ENCODE measurements at regions not wholly inside any gene's neighbourhood (a gene's known extent, or its start where the extent isn't known, plus 50 kb on each side); places are given as distances from the start of the nearest gene placed in this dataset.

GRCh38 chrX:20333672-20334071, 67.0 kb upstream of the RPS6KA3 start:
- no peaks in the 10 kb centered on the region for H3K36me3 ChIP-seq (ENCODE audit: insufficient read depth, low read length)
- no peak overlapping the region for H3K27ac ChIP-seq
- TF ChIP-seq POLR2AphosphoS5 (IDR thresholded peaks at IDR 0.05; ENCODE audit: borderline replicate concordance, low read depth, low read length) = no peak
- TF ChIP-seq EZH2 (IDR thresholded peaks at IDR 0.05) = no peak
- no peak for TF ChIP-seq FOXP2 (optimal IDR thresholded peaks at IDR 0.05; ENCODE audit: control extremely low read depth, extremely low read length, insufficient read depth)
- H3K9ac ChIP-seq (ENCODE audit: insufficient read length) = no peak overlapping the region
- DNase-seq (ENCODE audit: low read depth, low spot score) = no peak
- no peak overlapping the region for H3K4me3 ChIP-seq
- H3K9me3 ChIP-seq (ENCODE audit: low read depth, low read length) = no peaks in the 10 kb centered on the region

- no peak overlapping the region for H3K4me3 ChIP-seq
- TF ChIP-seq EZH2 (IDR thresholded peaks at IDR 0.05) (no peak), POLR2AphosphoS5 (IDR thresholded peaks at IDR 0.05; ENCODE audit: borderline replicate concordance, low read depth, low read length) (no peak), FOXP2 (optimal IDR thresholded peaks at IDR 0.05; ENCODE audit: control extremely low read depth, extremely low read length, insufficient read depth) (no peak)
- DNase-seq (ENCODE audit: low read depth, low spot score) = no peak
- H3K36me3 ChIP-seq (ENCODE audit: insufficient read depth, low read length) = no peaks in the 10 kb centered on the region
- H3K27ac ChIP-seq = no peak overlapping the region
- H3K9ac ChIP-seq (ENCODE audit: insufficient read length) = no peak overlapping the region
- H3K9me3 ChIP-seq (ENCODE audit: low read depth, low read length) = no peaks in the 10 kb centered on the region
Measured at GRCh38 chrX:20330545-20330944, 63.8 kb upstream of the RPS6KA3 start.

DNA sequence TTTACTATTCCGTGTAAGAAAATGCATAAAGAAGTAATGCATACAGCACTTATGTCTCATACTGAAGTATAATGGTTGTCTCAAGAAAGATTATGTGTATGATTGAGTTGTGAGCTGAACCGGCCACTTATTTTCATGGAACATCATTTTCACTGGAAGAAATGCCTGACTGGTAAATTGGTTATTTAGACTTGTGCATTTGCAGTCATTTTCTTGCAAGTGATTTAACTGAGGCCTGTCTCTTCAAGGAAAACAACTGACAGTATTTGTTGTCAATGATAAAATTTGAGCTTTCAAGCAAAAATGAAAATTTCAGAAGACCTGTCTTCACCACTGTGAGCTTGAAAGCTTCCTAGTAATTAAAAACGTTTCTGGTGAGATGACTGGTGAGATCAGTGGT, 62.7 kb upstream of the RPS6KA3 start:
- Histone ChIP-seq H3K36me3 (ENCODE audit: insufficient read depth, low read length) (no peaks in the 10 kb centered on the region), H3K9me3 (ENCODE audit: low read depth, low read length) (no peaks in the 10 kb centered on the region)

DNA sequence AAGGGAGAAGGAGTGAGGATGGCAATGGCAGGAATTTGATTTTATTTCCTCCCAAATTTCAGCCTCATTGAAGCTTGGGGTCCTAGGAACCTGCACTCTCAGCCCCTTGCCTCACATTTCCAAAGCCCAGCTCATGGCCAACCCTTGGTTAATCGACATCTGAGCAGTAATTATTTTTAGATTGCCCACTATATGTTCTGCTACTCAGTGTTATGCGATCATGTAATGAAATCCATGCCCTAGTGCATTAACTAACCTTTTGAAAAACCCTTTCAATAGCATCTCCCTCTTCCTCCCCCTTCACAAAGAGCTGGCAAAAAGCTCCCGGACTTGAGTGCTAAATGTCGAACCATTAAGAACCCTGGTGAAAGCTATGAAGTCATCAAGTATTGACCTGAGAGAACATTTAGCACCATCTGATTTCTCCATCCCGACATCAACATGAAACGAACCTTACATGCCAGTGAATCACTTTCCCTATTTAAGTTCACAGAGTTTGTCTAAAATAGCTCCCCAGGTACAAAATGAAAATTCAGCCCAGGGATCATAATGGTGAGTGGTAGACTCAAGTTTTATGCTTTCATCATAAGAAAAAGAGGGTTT, 59.2 kb upstream of the RPS6KA3 start:
- Histone ChIP-seq H3K36me3 (ENCODE audit: insufficient read depth, low read length) (no peaks in the 10 kb centered on the region), H3K27ac (no peak overlapping the region), H3K4me3 (no peak overlapping the region), H3K9ac (ENCODE audit: insufficient read length) (no peak overlapping the region), H3K9me3 (ENCODE audit: low read depth, low read length) (no peaks in the 10 kb centered on the region)
- DNase-seq (ENCODE audit: low read depth, low spot score) = no peak
- no peak for TF ChIP-seq EZH2 (IDR thresholded peaks at IDR 0.05)
- TF ChIP-seq FOXP2 (optimal IDR thresholded peaks at IDR 0.05; ENCODE audit: control extremely low read depth, extremely low read length, insufficient read depth) = no peak
- no peak for TF ChIP-seq POLR2AphosphoS5 (IDR thresholded peaks at IDR 0.05; ENCODE audit: borderline replicate concordance, low read depth, low read length)

More for the DNA sequence above, 62.7 kb upstream of the RPS6KA3 start:
- no peak for DNase-seq (ENCODE audit: low read depth, low spot score)
- no peak overlapping the region for H3K4me3 ChIP-seq
- TF ChIP-seq EZH2 (IDR thresholded peaks at IDR 0.05) (no peak), FOXP2 (optimal IDR thresholded peaks at IDR 0.05; ENCODE audit: control extremely low read depth, extremely low read length, insufficient read depth) (no peak), POLR2AphosphoS5 (IDR thresholded peaks at IDR 0.05; ENCODE audit: borderline replicate concordance, low read depth, low read length) (no peak)
- no peak overlapping the region for H3K9ac ChIP-seq (ENCODE audit: insufficient read length)
- no peak overlapping the region for H3K27ac ChIP-seq

DNA sequence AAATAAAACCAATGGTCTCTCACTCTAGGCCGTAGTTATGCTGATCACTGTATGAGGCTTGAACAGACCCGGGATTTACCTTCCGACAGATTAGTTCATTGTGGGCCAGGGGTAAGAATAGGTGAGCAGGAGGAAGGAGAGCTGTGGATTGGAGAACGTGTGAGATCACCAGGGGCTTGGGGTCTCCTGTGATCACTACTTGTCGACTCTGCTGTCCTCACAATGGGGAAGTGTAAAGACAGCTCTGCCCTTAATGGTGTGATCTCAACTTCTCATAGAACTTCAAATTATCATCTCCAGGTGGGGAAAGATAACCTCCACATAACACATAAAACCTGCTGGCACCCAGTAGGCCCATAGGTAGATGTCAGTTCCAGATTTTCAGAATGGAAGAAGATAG, 56.2 kb upstream of the RPS6KA3 start:
- no peak for TF ChIP-seq FOXP2 (optimal IDR thresholded peaks at IDR 0.05; ENCODE audit: control extremely low read depth, extremely low read length, insufficient read depth)
- H3K9me3 ChIP-seq (ENCODE audit: low read depth, low read length) = no peaks in the 10 kb centered on the region
- DNase-seq (ENCODE audit: low read depth, low spot score) = no peak
- H3K27ac ChIP-seq = no peak overlapping the region
- H3K9ac ChIP-seq (ENCODE audit: insufficient read length) = no peak overlapping the region
- no peaks in the 10 kb centered on the region for H3K36me3 ChIP-seq (ENCODE audit: insufficient read depth, low read length)
- no peak overlapping the region for H3K4me3 ChIP-seq

DNA sequence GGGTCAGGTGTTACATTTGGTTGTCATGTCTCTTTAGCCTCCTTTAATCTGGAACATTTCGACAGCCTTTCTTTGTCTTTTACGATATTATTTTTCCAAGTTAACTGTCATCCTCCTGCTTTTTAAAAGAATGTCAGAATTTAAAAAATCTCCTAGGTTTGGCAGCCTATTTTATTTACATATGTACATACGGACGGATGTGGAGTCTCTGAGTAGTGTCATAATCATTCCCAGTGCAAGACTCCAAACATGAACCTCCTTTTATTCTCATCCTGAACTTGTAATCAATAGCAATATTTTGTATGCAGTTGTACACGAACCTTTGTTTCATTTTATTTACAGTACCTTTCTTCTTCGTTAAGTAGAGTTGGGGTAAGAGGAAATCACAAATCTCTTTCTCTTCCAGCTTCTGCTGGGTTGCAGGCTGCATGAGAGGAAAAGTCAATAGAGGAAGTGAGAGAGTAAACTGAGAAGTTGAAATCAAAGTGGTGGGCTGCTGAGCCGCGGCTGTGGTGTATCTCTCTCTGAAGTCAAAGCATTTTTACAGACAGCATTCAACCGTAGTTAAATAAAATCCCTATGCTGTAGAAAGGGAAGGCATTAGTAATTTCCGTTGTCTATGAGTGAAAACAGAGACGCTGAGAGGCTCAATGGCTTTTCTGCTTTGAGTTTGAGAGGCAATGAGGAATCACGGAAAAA, 53.9 kb upstream of the RPS6KA3 start:
- no peak for DNase-seq (ENCODE audit: low read depth, low spot score)
- Histone ChIP-seq H3K9ac (ENCODE audit: insufficient read length) (no peak overlapping the region), H3K36me3 (ENCODE audit: insufficient read depth, low read length) (no peaks in the 10 kb centered on the region), H3K27ac (no peak overlapping the region), H3K9me3 (ENCODE audit: low read depth, low read length) (no peaks in the 10 kb centered on the region), H3K4me3 (no peak overlapping the region)
- no peak for TF ChIP-seq EZH2 (IDR thresholded peaks at IDR 0.05)
- no peak for TF ChIP-seq POLR2AphosphoS5 (IDR thresholded peaks at IDR 0.05; ENCODE audit: borderline replicate concordance, low read depth, low read length)
- TF ChIP-seq FOXP2 (optimal IDR thresholded peaks at IDR 0.05; ENCODE audit: control extremely low read depth, extremely low read length, insufficient read depth) = no peak

DNA sequence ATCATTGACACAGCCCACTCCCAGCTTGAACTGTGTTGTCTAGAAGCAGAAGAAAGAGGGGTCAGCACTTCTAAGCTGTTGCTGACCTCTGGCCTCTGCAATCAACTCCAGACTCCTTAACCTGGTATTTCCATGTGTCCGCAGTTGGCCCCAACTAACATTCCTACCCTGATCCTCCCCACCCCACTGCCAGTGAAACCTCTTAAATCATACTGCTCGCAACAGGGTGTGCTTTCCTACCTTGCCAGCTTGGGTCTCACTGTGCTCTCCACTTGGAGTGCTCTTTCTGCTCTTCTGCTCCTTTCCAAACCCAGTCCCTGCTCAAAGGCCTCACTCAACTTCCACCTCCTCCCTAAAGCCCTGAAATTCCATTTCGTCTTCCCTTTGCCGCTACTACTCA, 52.3 kb upstream of the RPS6KA3 start:
- H3K27ac ChIP-seq = no peak overlapping the region
- no peak for DNase-seq (ENCODE audit: low read depth, low spot score)
- H3K9ac ChIP-seq (ENCODE audit: insufficient read length) = no peak overlapping the region
- no peaks in the 10 kb centered on the region for H3K9me3 ChIP-seq (ENCODE audit: low read depth, low read length)
- no peak overlapping the region for H3K4me3 ChIP-seq
- TF ChIP-seq EZH2 (IDR thresholded peaks at IDR 0.05) = no peak
- no peak for TF ChIP-seq POLR2AphosphoS5 (IDR thresholded peaks at IDR 0.05; ENCODE audit: borderline replicate concordance, low read depth, low read length)
- TF ChIP-seq FOXP2 (optimal IDR thresholded peaks at IDR 0.05; ENCODE audit: control extremely low read depth, extremely low read length, insufficient read depth) = no peak
- H3K36me3 ChIP-seq (ENCODE audit: insufficient read depth, low read length) = no peaks in the 10 kb centered on the region

DNA sequence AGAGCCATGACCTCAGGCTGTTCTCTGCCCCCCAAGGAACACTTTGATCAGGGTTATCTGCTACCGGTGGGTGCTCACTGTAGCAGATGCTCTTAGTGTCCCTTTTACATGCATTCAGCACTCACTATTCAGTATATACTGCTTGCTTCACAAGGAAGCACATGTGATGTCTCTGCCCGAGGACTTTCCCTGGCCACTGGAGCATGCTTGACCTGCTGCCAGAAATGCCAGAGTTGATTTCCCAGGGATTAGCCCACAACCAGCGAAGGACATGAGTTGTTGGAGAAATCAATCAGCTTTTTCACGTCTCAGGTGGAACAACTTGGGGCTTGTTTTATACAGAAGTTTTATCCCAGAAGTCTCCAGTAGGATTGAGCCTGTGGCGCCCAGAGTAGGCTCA, 51.2 kb upstream of the RPS6KA3 start:
- Histone ChIP-seq H3K27ac (no peak overlapping the region), H3K9ac (ENCODE audit: insufficient read length) (no peak overlapping the region), H3K36me3 (ENCODE audit: insufficient read depth, low read length) (no peaks in the 10 kb centered on the region), H3K4me3 (no peak overlapping the region), H3K9me3 (ENCODE audit: low read depth, low read length) (no peaks in the 10 kb centered on the region)
- TF ChIP-seq POLR2AphosphoS5 (IDR thresholded peaks at IDR 0.05; ENCODE audit: borderline replicate concordance, low read depth, low read length) = no peak
- TF ChIP-seq FOXP2 (optimal IDR thresholded peaks at IDR 0.05; ENCODE audit: control extremely low read depth, extremely low read length, insufficient read depth) = no peak
- TF ChIP-seq EZH2 (IDR thresholded peaks at IDR 0.05) = no peak
- DNase-seq (ENCODE audit: low read depth, low spot score) = no peak

All from SK-N-MC (cell line).